Right lobe of liver (tissue), 4 donors: ENCODE measurements at regions not wholly inside any gene's neighbourhood (a gene's known extent, or its start where the extent isn't known, plus 50 kb on each side); places are given as distances from the start of the nearest gene placed in this dataset.

ENCODE experiments used
- POLR2A ChIP-seq: fragments of 450-650 bp; IDR thresholded peaks from one replicate; pipeline ENCODE4 v1.6.1; 2017; ENCODE audit warnings: antibody characterized with exemption, mild to moderate bottlenecking
- TF ChIP-seq, protein P1 (sequence below), 4 donors: fragments of 200-600 bp in 3 of 4; fragments of 450-650 bp in 1 of 4; IDR thresholded peaks; one replicate each; pipeline versions ENCODE4 v1.5.1 to v1.8.0; 2016 to 2022; ENCODE audit warnings: antibody characterized with exemption in 4 of 4, mild to moderate bottlenecking in 2 of 4
- donor health status: DM: no; HTN: no; CAD: no.
- donor health status: DM: no; HTN: no; CAD: no.
- donor health status: DM: no; HTN: yes; CAD: no.

DNA sequence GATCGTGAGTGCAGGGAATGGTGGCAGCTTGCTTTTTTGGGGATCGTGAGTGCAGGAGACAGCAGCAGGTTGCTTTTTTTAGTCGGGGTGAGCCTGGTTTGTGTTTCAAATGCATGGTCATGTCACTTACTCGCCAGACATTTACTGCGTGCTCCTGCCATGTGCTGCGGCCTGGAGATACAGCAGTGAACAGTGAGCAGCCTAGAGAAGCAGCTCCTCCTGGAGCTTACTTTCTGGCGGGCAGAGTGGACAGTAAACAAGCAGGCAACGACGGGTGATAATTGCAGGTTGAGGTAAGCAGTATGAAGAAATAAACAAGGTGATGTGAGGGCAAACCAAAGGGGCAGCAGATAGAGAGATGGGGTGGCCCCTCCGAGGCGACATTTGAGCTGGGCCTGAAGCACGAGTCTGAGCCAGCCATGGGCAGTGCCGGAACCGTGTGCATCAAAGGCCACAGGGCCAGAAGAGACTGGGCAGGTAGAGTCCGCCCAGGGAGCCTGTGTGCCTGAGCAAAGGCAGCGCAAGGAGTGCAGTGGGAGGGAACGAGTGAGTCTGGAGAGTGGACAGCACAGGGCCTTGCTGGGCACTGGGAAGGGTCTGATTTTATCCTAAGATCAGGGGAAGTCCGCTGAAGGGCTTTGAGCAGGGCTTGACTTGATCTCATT, 57.3 kb upstream of the RASA2 start:
- TF ChIP-seq, protein P1, sequence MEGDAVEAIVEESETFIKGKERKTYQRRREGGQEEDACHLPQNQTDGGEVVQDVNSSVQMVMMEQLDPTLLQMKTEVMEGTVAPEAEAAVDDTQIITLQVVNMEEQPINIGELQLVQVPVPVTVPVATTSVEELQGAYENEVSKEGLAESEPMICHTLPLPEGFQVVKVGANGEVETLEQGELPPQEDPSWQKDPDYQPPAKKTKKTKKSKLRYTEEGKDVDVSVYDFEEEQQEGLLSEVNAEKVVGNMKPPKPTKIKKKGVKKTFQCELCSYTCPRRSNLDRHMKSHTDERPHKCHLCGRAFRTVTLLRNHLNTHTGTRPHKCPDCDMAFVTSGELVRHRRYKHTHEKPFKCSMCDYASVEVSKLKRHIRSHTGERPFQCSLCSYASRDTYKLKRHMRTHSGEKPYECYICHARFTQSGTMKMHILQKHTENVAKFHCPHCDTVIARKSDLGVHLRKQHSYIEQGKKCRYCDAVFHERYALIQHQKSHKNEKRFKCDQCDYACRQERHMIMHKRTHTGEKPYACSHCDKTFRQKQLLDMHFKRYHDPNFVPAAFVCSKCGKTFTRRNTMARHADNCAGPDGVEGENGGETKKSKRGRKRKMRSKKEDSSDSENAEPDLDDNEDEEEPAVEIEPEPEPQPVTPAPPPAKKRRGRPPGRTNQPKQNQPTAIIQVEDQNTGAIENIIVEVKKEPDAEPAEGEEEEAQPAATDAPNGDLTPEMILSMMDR (IDR thresholded peaks at IDR 0.05), result no peak
- no peak for TF ChIP-seq POLR2A
